Ovary (tissue), 7 donors: ENCODE measurements at regions not wholly inside any gene's neighbourhood (a gene's known extent, or its start where the extent isn't known, plus 50 kb on each side); places are given as distances from the start of the nearest gene placed in this dataset.

ENCODE experiments used
- DNase-seq, 5 donors: peaks; one replicate each; pipeline ENCODE4 v3.0.0-alpha.2; 2019 to 2020
- H3K27ac ChIP-seq, 2 donors: fragments of 200-600 bp; one replicate each; pipeline versions ENCODE4 v1.5.1 to v1.8.0; 2019 to 2022
- H3K27me3 ChIP-seq: fragments of 200-600 bp; one replicate; pipeline ENCODE4 v1.8.0; 2022
- H3K36me3 ChIP-seq: fragments of 200-600 bp; sonication (generic); one replicate; pipeline ENCODE4 v1.5.1; 2019
- H3K4me1 ChIP-seq: one replicate; pipeline ENCODE4 v1.8.1; 2013; ENCODE audit warnings: mild to moderate bottlenecking, moderate library complexity; ENCODE audit not compliant: insufficient read depth
- H3K4me3 ChIP-seq: fragments of 200-600 bp; sonication (generic); one replicate; pipeline ENCODE4 v1.5.1; 2017
- H3K9me3 ChIP-seq, 2 donors: fragments of 200-600 bp in 1 of 2; sonication (generic) in 1 of 2; one replicate each; pipeline versions ENCODE4 v1.5.1 to v1.8.1; 2013 to 2019; ENCODE audit warnings: mild to moderate bottlenecking in 1 of 2, moderate library complexity in 1 of 2
- CTCF ChIP-seq, 3 donors: fragments of 450-650 bp in 2 of 3; fragments of 200-600 bp in 1 of 3; IDR thresholded peaks; one replicate each; pipeline versions ENCODE4 v1.5.1 to v1.8.0; 2016 to 2022; ENCODE audit warnings: antibody characterized with exemption in 3 of 3, mild to moderate bottlenecking in 1 of 3
- EP300 ChIP-seq: sonication (generic); formaldehyde crosslinking; IDR thresholded peaks from one replicate; pipeline ENCODE4 v1.6.1; 2017; ENCODE audit warnings: antibody characterized with exemption
- POLR2A ChIP-seq: fragments of 450-650 bp; IDR thresholded peaks from one replicate; pipeline ENCODE4 v1.6.1; 2017; ENCODE audit warnings: antibody characterized with exemption, mild to moderate bottlenecking, moderate library complexity
- WGBS, 3 donors: extraction: QIAGEN DNeasy Blood & Tissue Kit in 1 of 3; methylation state at CpG; one replicate each; pipeline versions ENCODE4 v1.1.5 to v1.1.7; 2013 to 2017; 5-methylcytosine and 5-hydroxymethylcytosine counted together
- intact Hi-C, 4 donors: fragments of 100-400 bp; cut with DNase I; formaldehyde crosslinking; loops; one replicate each; pipeline versions ENCODE4 v1.11.0 to v1.15.1; 2022 to 2023
- donor health status: DM: no; HTN: no; CAD: no; lungs with moderate emphysema.
- donor health status: DM: no; HTN: no; CAD: no.
- donor health status: Bipolar disorder and iron deficiency.
- donor health status: DM: no; HTN: no; CAD: no.
- donor health status: DM: yes; HTN: yes; CAD: no.

GRCh38 chr1:235006132-235006721 is 122.4 kb downstream of the TOMM20 start:
- no peak overlapping the region for H3K27ac ChIP-seq
- no peak for DNase-seq
- WGBS, 3 donors: 90 to 97% (median 97%) methylated on average over 1 of the region's 1 CpG
- intact Hi-C loops: no loop called here
- no peaks in the 10 kb centered on the region for H3K36me3 ChIP-seq
- H3K9me3 ChIP-seq: no peaks in the 10 kb centered on the region
- no peaks in the 10 kb centered on the region for H3K27me3 ChIP-seq
- TF ChIP-seq POLR2A (no peak), EP300 (no peak)
- H3K4me1 ChIP-seq: no peaks in the 10 kb centered on the region
- no peak overlapping the region for H3K4me3 ChIP-seq

- no peak overlapping the region for H3K27ac ChIP-seq
- WGBS, 3 donors: 82 to 88% (median 85%) methylated on average over 3 of the region's 3 CpGs
- H3K4me3 ChIP-seq: no peak overlapping the region
- no peaks in the 10 kb centered on the region for H3K9me3 ChIP-seq
- no peaks in the 10 kb centered on the region for H3K36me3 ChIP-seq
- no peak for DNase-seq
- intact Hi-C loops: no loop called here
- H3K4me1 ChIP-seq: peaks cover 3% of the 10 kb centered on the region
- TF ChIP-seq POLR2A: no peak
- TF ChIP-seq CTCF (IDR thresholded peaks at IDR 0.05): no peak
- TF ChIP-seq EP300: no peak
- no peaks in the 10 kb centered on the region for H3K27me3 ChIP-seq
Observed at GRCh38 chr1:235004840-235005391, 123.7 kb downstream of the TOMM20 start.

GRCh38 chr1:235004276-235004675 is 124.4 kb downstream of the TOMM20 start:
- TF ChIP-seq EP300: no peak
- no peak for TF ChIP-seq CTCF (IDR thresholded peaks at IDR 0.05)
- TF ChIP-seq POLR2A: no peak
- Histone ChIP-seq H3K27me3 (no peaks in the 10 kb centered on the region), H3K36me3 (no peaks in the 10 kb centered on the region), H3K4me1 (peaks cover 3% of the 10 kb centered on the region), H3K4me3 (no peak overlapping the region), H3K9me3 (no peaks in the 10 kb centered on the region), H3K27ac (no peak overlapping the region)
- intact Hi-C loops: no loop called here
- no peak for DNase-seq
- 97 to 100% (median 99%) methylated on average over 2 of the region's 2 CpGs for WGBS, 3 donors

GRCh38 chr1:235002706-235003300 is 125.8 kb downstream of the TOMM20 start:
- no peaks in the 10 kb centered on the region for H3K9me3 ChIP-seq
- H3K27me3 ChIP-seq: no peaks in the 10 kb centered on the region
- H3K27ac ChIP-seq: no peak overlapping the region
- no peak overlapping the region for H3K4me3 ChIP-seq
- intact Hi-C loops: no loop called here
- peaks cover 3% of the 10 kb centered on the region for H3K4me1 ChIP-seq
- TF ChIP-seq POLR2A: no peak
- no peak for TF ChIP-seq EP300
- TF ChIP-seq CTCF (IDR thresholded peaks at IDR 0.05): no peak
- WGBS, 3 donors: 89 to 95% (median 91%) methylated on average over 10 of the region's 10 CpGs
- DNase-seq: no peak
- no peaks in the 10 kb centered on the region for H3K36me3 ChIP-seq

GRCh38 chr1:234999513-234999940 is 129.1 kb downstream of the TOMM20 start:
- no peak for TF ChIP-seq POLR2A
- TF ChIP-seq EP300: no peak
- TF ChIP-seq CTCF (IDR thresholded peaks at IDR 0.05): no peak
- Histone ChIP-seq H3K4me1 (peaks cover 9% of the 10 kb centered on the region), H3K27ac (no peak overlapping the region), H3K9me3 (no peaks in the 10 kb centered on the region), H3K4me3 (no peak overlapping the region), H3K27me3 (no peaks in the 10 kb centered on the region), H3K36me3 (no peaks in the 10 kb centered on the region)
- intact Hi-C loops: loop anchor here in 3 of 4 donors (5.0 to 10.0 kb wide), 4 partner anchors 78 to 465 kb away; partner anchors contain the start of gene IRF2BP2 (in 1 of the 3)
- DNase-seq: no peak
- 96 to 100% (median 98%) methylated on average over 10 of the region's 10 CpGs for WGBS, 3 donors
